Dedifferentiated amniotic fluid mesenchymal stem cell (primary cell): ENCODE measurements at regions not wholly inside any gene's neighbourhood (a gene's known extent, or its start where the extent isn't known, plus 50 kb on each side); places are given as distances from the start of the nearest gene placed in this dataset.
"Not testable (repeated sequence)": the region's sequence is repeated elsewhere in the genome, so short reads cannot be mapped to it uniquely, and the experiment has no call there.

Source experiments
- DNase-seq: peaks from one replicate; pipeline ENCODE4 v3.0.0-alpha.2; 2016; ENCODE audit errors: extremely low spot score

GRCh38 chr10:118870467-118871243 is 115.9 kb upstream of the CACUL1 start:
- DNase-seq: peak; percentile 27

DNA sequence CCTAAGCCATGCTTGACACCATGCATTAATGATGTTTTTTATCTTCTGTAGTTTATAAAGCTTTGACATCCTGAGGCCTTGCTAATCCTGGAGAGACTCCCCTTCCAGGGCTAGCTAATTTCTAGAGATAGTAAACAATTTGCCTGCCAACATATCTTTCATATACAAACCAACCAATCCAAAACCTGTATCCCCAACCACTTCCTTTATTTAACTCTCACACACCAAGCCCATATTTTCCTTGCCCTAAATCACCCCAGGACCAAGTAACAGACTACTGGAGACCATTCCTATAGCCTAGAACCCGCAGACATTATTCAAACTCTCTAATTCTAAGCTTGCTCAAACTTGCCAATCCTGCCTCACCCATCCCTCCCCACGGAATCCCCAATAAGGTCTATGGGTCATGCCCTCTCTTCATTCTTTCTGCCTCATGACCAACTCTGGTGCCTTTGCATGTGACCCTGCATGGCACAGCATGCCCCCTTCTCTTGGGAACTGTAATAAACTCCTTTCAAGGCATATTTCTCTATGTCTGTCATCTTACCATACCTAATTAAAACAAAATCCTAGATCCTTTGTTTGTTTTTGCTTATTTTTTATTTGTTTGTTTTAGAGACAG is 116.6 kb upstream of the CACUL1 start:
- no peak for DNase-seq

- peak; percentile 29 for DNase-seq
Measured at GRCh38 chr10:118873091-118873737, 118.4 kb upstream of the CACUL1 start.

- DNase-seq: no peak
Measured at GRCh38 chr10:118873738-118874105, 119.0 kb upstream of the CACUL1 start.

DNA sequence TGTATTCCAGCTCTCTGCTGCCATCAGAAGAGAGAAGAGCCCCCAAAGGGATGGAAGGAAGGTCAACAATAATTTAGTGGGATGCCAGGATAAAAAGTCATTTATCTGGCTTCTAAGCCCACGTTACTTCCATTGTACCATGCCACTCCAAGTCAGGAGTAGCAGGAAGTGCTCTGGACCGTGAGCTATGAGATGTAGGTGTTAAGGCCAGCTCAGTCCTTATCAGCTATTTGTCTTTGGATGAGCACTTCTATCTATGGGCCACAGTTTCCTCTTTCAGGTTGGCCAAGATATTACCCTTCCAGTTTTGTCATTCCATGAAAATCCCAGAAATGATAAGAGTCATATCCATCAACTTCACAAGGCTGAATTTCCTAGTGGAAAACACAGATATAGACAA is 119.4 kb upstream of the CACUL1 start:
- no peak for DNase-seq

DNA sequence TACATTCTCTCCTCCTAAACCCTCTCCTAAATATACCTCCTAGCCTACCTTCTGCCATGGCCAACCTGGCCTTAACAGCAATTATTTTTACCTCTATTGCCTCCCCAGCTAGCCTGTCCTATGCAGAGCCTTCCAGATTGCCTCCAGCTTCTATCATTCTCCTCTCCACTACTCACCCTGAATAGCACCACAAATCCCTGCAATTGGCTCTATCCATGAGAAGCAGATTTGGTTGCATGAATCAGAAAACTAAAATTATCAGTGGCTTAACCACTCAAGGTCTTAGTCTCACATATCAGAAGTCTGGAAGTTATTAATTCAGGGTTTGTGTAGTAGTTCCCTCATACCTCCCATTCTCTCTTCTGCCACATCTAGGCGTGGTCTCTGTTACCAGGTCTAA is 120.3 kb upstream of the CACUL1 start:
- DNase-seq: no peak

DNA sequence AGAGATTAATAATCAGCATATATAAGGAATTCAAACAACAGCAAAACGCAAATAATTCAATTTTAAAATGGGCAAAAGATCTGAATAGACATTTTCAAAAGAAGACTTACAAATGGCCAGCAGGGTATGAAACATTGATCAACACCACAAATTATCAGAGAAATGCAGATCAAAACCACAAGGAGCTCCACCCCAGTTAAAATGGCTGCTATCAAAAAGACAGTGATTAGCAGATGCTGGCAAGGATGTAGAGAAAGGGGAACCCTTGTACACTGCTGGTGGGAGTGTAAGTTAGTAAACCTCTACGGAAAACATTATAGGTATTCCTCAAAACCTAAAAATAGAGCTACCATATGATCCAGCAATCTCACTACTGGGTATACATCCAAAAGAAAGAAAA is 128.0 kb upstream of the CACUL1 start:
- DNase-seq: no peak

DNA sequence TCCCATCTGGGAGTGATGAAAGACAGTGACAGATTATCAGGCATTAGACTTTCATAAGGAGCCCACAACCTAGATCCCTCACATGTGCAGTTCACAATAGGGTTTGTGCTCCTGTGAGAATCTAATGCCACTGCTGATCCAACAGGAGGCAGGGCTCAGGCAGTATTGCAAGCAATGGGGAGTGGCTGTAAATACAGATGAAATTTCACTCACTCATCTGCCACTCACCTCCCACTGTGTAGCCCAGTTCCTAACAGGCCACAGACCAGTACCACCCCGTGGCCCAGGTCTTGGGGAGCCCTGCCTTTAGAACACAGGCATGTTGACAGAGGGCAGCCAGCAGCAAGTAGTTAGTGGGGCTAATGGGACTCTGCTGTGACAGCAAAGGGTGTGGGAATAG is 137.3 kb upstream of the NANOS1 start:
- DNase-seq: no peak

GRCh38 chr10:118894891-118895290 is 134.6 kb upstream of the NANOS1 start:
- DNase-seq: not testable (repeated sequence)

- DNase-seq: no peak
Measured at GRCh38 chr10:118900617-118901016, 128.9 kb upstream of the NANOS1 start.

DNA sequence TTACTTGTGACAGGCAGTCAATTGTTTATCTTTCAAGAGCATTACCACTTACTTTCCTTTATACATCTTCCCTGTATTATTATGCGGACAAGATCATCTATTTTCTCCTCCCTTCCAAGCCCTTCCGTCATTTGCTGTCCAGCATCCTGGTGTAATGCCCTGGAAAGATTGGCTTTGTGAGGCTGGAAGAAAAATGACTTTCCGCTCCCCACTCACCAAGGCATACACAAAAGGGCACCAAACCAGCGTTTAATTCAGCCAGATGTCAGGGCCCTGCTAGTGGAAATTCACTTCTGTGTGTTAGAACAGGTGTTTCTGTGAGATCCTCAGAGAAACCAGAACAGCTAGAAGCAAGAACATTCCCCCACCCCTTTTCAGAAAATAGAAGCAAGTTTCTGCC is 128.1 kb upstream of the NANOS1 start:
- no peak for DNase-seq

DNA sequence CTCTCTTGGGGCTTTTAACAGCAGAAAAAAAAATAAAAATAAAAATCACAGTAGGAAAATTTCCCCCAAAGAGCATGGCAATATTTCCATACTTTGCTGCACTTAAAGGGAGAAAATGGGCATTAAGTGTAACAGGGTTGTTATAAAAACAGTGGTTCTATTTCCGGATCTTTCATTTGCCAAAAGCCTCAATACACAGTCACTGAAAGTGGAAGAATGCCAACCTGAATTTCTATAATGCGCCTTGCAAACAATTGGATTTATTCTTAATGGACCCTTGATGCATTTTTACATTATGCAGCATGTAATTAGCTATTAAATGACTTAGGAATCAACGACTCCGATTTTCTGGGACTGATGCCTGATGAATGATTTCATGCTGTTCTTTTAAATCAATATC is 127.6 kb upstream of the NANOS1 start:
- no peak for DNase-seq

- DNase-seq: not testable (repeated sequence)
Measured at GRCh38 chr10:118902656-118903055, 126.9 kb upstream of the NANOS1 start.

DNA sequence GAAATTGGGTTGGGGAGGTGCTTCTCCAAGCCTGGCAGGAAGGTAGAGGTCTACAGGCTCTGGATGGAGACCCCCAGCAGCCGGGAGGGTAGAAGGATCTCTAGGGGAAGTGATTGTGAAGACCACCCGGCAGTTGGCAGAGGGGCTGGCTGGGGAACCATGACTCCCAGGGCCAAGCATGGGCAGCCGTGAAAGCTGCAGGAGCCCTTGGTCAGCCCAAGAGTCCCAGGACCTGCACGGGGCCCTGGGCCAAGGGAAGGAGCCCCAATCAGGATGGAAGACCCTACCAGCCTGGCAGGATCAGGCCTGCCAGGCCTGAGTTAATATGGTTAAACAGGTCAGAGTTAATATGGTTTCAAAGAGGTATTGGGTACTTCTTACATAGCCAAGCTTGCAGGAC is 126.3 kb upstream of the NANOS1 start:
- no peak for DNase-seq

GRCh38 chr10:118903691-118904090 is 125.8 kb upstream of the NANOS1 start:
- no peak for DNase-seq

- DNase-seq: no peak
Measured at GRCh38 chr10:118904286-118904685, 125.2 kb upstream of the NANOS1 start.

DNA sequence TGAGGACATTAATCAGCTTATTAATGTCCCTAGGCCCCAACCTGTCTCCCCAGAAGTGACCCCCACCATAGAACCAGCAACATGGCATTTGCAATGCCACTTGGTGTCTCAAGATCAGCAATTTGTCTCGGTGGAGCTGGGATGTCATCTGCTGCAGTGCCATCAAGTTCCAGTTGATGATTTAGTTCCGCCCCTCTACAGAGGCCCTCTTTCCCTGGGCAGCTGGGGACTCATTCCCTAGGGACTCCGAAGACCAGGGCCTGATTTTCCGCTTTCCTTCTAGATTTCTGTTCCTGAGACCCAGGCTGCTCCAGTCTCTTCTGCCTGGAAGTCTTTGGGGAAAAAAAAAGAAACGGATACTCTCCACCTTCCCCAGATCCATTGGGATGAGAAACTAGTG is 122.5 kb upstream of the NANOS1 start:
- DNase-seq: no peak

- no peak for DNase-seq
Measured at GRCh38 chr10:118908557-118909256, 120.8 kb upstream of the NANOS1 start.

- no peak for DNase-seq
Measured at GRCh38 chr10:118910702-118911101, 118.8 kb upstream of the NANOS1 start.

DNA sequence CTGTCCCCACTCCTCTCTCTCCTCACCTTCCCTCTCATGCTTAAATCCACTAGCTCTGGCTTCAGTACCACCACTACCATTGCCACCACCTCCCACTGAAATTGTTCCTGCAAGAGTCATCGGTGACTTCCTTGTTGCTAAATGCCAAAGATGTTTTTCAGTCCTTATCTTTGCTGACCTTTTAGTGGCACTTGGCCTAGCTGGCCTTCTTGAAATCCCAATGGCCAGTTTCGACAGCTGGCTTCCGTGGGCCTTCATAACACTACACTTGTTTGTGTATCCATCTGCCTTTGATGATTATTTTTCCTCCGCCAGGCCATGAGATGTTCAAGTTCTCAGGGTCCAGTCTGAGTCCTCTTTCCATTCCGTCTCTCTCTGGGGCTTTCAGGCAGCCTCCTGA is 118.2 kb upstream of the NANOS1 start:
- no peak for DNase-seq

DNA sequence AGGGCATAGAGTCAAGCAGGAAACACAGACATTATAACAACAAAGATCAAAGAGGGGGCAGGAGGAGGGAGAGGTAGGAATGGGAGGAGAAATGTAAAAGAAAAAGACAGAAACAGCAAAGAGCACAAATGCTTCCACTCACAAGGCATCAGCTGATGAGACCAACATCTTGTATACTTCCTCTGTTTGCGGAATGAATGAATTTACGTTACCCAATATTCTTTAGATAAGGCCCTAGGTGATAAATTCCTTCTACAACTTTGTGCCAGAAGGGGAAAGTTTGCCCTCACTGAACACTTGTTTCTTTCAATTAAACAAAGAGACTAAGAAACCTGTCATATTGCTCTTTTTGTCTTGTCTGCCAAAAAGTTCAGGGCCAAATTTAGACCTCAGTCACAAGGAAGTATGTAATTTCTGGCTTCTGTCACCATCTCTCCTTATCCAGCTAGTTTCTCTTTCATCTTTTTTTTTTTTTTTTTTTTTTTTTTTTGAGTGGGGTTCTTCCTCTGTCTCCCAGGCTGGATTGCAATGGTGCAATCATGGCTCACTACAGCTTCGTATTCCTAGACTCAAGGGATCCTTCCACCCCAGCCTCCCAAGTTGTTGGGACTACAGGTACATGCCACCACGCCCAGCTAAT is 116.4 kb upstream of the NANOS1 start:
- DNase-seq: no peak

GRCh38 chr10:118913825-118914224 is 115.7 kb upstream of the NANOS1 start:
- no peak for DNase-seq
